GM12875 (cell line): ENCODE measurements at regions not wholly inside any gene's neighbourhood (a gene's known extent, or its start where the extent isn't known, plus 50 kb on each side); places are given as distances from the start of the nearest gene placed in this dataset.

ENCODE experiments used
- H3K4me3 ChIP-seq: one replicate; pipeline ENCODE4 v1.5.1; 2011; ENCODE audit warnings: low read depth, low read length, control low read depth
- TF ChIP-seq, protein P1 (sequence below): IDR thresholded peaks from 2 replicates; pipeline ENCODE4 v1.5.1; 2011; ENCODE audit warnings: low read depth, mild to moderate bottlenecking, control low read depth, inconsistent platforms, low read length, moderate library complexity, borderline replicate concordance; ENCODE audit not compliant: insufficient read depth

DNA sequence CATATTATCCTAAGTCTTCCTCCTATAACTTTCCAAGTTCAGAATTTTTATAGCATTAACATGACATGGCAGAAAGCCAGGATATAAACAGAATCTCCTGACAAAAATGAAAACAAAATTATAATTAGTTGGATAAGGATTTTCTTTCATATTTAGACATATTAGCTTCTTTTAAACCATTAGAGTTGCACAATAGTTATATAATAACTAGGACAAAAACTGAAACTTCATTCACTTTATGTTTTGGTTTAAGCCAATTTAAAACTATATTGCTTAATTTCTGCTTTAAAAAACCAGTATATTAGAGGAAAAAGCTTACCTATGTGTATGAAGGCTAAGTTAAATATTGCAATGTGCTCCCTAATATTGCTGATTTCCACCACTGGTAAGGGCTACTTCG is 254.8 kb downstream of the GPD2 start:
- no peak overlapping the region for H3K4me3 ChIP-seq
- TF ChIP-seq, protein P1, sequence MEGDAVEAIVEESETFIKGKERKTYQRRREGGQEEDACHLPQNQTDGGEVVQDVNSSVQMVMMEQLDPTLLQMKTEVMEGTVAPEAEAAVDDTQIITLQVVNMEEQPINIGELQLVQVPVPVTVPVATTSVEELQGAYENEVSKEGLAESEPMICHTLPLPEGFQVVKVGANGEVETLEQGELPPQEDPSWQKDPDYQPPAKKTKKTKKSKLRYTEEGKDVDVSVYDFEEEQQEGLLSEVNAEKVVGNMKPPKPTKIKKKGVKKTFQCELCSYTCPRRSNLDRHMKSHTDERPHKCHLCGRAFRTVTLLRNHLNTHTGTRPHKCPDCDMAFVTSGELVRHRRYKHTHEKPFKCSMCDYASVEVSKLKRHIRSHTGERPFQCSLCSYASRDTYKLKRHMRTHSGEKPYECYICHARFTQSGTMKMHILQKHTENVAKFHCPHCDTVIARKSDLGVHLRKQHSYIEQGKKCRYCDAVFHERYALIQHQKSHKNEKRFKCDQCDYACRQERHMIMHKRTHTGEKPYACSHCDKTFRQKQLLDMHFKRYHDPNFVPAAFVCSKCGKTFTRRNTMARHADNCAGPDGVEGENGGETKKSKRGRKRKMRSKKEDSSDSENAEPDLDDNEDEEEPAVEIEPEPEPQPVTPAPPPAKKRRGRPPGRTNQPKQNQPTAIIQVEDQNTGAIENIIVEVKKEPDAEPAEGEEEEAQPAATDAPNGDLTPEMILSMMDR = no peak

DNA sequence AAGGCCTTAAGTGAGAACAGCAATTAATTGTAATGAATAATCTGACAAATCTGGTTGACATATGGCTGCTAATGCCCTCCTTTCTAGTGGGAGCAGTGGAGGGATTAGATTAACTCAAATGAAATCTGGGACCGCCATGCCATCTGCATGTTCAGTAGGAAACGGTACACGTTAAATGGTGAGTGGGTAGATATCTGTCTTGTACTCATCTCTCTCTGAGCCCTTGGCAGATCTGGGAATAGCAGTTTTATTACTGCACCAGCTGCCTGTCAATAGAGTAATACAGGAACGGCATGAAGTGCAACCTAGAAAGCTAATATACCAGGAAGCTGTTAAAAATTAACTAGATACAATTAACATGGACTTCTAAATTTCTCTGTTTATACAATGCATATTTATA is 258.8 kb downstream of the GPD2 start:
- TF ChIP-seq, protein P1 = no peak
- no peak overlapping the region for H3K4me3 ChIP-seq

DNA sequence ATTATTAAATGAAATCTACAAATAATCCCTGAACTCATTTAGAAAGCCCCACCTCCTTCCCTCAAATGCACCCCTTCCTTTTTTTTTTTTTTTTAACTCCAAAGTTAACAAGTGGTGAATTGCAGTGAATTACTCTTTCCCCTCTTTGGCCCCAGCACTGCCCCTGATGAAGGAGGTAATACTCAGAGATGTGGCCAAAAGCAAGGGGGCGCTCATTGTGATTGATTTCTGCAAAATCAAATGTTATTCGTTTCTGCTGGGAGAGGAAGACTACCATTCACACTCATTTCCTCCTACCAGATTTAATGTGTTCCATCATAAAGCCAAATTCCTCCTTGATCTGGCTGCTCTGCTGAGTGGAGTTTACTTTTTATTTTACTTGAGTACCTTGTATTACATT is 259.4 kb downstream of the GPD2 start:
- no peak overlapping the region for H3K4me3 ChIP-seq
- TF ChIP-seq, protein P1 = no peak

DNA sequence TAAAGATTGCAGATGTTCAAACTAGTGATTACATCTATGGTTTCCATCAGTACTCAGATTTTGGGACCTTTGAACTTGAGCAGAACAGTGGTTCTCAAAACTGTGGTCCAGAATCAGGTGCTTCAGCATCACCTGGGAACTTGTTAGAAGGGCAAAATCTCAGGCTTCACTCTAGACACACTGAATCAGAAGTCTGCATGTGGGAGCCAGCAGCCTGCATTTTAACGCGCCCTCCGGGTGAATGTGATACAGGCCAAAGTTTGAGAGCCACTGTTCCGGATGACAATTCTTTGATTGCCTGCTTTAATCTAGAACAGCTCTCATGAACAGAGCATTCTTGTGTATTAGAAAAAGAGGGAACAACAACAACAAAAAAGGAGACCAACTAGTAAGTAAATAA is 261.7 kb downstream of the GPD2 start:
- TF ChIP-seq, protein P1 = no peak
- no peak overlapping the region for H3K4me3 ChIP-seq

DNA sequence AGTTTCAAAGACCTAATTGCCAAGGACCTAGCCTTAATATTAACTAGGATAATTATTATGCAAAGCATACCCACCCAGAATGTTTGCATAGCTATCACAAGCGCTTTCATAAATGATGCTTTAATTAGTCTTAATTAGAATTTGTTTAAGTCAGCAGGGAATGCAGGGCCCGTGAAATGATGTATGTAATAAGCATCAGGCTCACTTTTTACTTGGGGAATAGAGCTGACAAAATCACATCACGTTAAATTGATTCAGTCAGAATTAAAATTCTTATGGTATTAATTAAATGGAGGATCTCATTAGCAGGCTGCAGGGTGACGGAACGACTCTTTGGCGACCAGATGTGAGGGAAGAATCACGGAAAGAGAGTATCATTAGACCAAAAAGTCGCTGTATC is 264.5 kb downstream of the GPD2 start:
- TF ChIP-seq, protein P1 = no peak

DNA sequence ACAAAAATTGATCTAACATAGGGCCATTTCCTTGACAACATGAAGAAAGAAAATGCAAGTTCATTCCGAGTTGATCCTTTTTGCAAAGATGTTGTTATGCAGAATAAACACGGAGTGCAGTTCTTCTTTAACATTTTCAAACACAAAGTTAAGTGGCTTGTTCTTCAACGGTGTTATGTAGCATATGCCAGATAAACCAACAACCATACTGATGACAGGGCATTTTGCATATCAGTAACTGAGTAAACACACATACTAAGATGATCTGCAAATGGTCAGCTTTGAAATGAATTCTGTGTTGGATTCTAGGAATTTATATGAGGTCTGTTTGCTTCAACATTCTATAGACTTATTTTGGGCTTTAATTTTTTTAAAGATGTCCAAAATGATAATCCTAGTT is 266.4 kb downstream of the GPD2 start:
- no peak overlapping the region for H3K4me3 ChIP-seq
- TF ChIP-seq, protein P1 = no peak

More for the DNA sequence above, 264.5 kb downstream of the GPD2 start:
- H3K4me3 ChIP-seq = no peak overlapping the region

DNA sequence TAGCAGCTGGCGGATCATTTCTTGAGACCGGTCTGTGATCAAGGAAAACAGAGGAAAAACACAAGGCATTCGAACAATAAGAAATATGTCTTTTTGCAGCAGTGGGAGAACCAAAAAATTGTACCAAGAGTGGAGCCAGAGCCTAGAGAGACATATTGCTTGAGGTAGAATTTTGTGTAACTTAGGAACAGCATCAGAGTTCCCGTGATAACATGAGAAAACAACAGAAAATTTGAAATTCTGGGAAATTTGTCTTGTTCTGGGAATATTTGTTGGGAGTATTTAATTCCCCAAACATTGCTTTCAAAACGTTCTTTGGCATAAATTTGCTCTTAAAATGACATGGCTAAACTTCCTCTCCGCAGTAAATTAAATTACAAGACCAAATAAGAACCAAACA is 267.5 kb downstream of the GPD2 start:
- TF ChIP-seq, protein P1 = no peak
- no peak overlapping the region for H3K4me3 ChIP-seq
